ENCODE measurements at regions not wholly inside any gene's neighbourhood (a gene's known extent, or its start where the extent isn't known, plus 50 kb on each side); places are given as distances from the start of the nearest gene placed in this dataset.

- TF ChIP-seq GATA2 (IDR thresholded peaks at IDR 0.05; ENCODE audit: low read depth, low read length) (no peak), GATA3 (IDR thresholded peaks at IDR 0.05; ENCODE audit: low read depth, low read length) (no peak)
Measured at GRCh38 chr2:142781146-142781545, 96.3 kb upstream of the KYNU start.
